ENCODE measurements at regions not wholly inside any gene's neighbourhood (a gene's known extent, or its start where the extent isn't known, plus 50 kb on each side); places are given as distances from the start of the nearest gene placed in this dataset.
A peak's percentile ranks its signal among the peaks of the same experiment; 100 is the strongest.
"Not testable (repeated sequence)": the region's sequence is repeated elsewhere in the genome, so short reads cannot be mapped to it uniquely, and the experiment has no call there.

DNA sequence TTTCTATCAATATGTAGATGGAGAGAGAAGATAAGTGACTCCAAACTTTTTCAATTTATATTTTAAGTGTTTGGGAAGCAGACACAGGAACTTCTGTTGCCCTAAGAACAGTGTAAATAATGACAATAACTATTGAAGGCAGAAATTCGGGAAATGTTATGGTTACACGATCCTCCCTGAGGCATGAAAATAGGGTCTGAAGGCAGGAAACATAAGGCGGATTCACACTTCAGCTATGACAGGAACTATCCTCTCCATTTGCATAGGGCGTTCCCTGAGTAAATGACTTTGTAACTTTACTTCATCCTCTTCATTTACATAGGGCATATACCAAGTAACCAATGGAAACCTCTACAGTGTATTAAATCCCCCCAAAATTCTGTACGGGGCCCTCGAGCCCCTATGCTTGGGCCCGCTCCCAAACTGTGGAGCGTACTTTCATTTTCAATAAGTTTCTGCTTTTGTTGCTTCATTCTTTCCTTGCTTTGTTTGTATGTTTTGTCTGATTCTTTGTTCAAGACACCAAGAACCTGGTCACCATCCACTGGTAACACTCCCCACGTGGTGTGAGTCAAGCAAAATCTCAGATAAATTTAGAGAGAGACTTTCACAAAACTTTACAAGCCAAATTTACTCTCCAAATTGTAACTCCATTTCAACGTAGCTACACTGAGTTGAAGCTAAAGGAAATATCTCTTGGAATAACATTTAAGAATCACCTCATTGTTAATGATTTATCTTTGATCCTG is 2504.3 kb downstream of the ARAP2 start:
- no peak overlapping the region for H3K4me3 ChIP-seq (ENCODE audit: low read length)
- no peak for DNase-seq (ENCODE audit: low read depth)
- TF ChIP-seq, protein P1, sequence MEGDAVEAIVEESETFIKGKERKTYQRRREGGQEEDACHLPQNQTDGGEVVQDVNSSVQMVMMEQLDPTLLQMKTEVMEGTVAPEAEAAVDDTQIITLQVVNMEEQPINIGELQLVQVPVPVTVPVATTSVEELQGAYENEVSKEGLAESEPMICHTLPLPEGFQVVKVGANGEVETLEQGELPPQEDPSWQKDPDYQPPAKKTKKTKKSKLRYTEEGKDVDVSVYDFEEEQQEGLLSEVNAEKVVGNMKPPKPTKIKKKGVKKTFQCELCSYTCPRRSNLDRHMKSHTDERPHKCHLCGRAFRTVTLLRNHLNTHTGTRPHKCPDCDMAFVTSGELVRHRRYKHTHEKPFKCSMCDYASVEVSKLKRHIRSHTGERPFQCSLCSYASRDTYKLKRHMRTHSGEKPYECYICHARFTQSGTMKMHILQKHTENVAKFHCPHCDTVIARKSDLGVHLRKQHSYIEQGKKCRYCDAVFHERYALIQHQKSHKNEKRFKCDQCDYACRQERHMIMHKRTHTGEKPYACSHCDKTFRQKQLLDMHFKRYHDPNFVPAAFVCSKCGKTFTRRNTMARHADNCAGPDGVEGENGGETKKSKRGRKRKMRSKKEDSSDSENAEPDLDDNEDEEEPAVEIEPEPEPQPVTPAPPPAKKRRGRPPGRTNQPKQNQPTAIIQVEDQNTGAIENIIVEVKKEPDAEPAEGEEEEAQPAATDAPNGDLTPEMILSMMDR (conservative IDR thresholded peaks at IDR 0.05; ENCODE audit: low read length), result no peak

DNA sequence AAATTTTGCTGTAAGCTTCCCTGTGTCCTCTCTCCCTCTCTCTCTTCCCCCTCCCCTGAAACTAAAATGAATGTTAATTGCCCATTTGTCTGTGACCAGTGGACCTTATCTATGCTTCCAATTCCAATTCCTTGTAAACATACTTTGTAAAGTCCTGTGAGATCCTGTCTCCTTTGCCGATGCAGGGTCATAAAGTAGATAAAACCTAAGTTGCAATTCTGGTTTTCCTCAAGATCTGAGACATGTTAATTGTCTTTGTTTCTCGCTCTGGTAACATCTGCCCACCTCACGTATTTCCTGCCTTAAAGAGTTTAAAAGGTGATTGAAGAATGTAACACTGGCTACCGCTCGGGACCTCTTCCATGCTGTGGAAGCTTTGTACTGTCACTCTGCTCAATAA is 2503.4 kb downstream of the ARAP2 start:
- H3K4me3 ChIP-seq (ENCODE audit: low read length); DNase-seq (ENCODE audit: low read depth): not testable (repeated sequence)

DNA sequence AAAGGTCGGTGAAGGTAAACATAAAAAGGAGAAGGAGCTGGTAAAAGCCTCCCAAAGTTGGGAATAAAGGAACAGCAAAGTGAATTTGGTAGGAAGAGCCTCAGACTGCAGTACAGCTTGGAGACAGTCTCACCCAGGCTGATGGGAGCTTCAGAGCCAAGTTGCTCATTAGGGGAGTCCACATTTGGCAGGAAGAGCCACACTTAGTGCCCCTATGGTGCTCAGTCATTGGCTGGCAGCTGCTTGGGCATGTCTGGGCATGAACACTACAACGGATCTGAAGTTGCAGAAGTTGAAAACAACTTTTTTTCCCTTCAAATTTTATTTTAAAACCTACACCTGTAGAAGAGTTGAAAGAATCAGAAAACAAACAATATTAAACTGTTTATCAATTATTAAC is 2497.3 kb downstream of the ARAP2 start:
- TF ChIP-seq, protein P1 (conservative IDR thresholded peaks at IDR 0.05; ENCODE audit: low read length), result no peak
- DNase-seq (ENCODE audit: low read depth), result peak; percentile 49
- H3K4me3 ChIP-seq (ENCODE audit: low read length), result no peak overlapping the region

DNA sequence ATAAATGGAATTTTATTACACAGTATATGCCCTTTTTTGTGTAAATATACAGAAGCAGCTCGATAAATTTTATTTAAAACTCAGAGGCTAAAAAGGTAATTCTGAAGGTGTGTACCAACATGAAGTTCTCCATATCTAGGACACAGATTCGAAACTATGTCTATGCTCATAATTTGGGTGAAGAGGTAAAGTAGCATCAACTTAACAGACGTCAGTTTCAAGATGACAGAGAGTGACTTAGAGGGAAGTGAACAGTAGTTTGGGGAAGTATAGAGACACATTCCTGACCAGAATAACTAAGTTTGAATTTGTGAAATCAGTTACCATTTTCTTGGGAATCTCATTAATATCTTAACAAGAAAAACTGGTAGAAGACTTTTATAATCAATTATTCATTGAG is 2493.3 kb downstream of the ARAP2 start:
- DNase-seq (ENCODE audit: low read depth), result no peak
- TF ChIP-seq, protein P1 (conservative IDR thresholded peaks at IDR 0.05; ENCODE audit: low read length), result no peak
- H3K4me3 ChIP-seq (ENCODE audit: low read length), result no peak overlapping the region

DNA sequence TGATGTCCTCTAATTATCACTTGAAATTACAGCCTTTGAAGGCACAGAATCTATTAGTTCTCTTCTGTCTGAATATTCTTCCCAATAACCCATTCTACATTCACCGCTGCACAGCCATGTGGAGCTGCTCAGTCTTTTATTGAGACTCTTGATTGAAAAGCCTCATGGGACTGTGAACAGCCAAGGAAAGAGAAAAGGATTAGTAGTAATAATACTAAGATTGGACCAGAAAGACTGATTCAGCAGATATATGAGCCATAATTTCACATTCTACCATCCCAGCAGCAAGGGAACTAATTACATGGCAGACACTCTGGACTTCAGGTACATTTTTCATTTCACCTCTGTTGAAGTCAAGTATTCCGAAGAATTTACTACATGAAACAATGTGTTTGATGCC is 2471.7 kb downstream of the ARAP2 start:
- DNase-seq (ENCODE audit: low read depth), result no peak
- TF ChIP-seq, protein P1 (conservative IDR thresholded peaks at IDR 0.05; ENCODE audit: low read length), result no peak
- no peak overlapping the region for H3K4me3 ChIP-seq (ENCODE audit: low read length)

DNA sequence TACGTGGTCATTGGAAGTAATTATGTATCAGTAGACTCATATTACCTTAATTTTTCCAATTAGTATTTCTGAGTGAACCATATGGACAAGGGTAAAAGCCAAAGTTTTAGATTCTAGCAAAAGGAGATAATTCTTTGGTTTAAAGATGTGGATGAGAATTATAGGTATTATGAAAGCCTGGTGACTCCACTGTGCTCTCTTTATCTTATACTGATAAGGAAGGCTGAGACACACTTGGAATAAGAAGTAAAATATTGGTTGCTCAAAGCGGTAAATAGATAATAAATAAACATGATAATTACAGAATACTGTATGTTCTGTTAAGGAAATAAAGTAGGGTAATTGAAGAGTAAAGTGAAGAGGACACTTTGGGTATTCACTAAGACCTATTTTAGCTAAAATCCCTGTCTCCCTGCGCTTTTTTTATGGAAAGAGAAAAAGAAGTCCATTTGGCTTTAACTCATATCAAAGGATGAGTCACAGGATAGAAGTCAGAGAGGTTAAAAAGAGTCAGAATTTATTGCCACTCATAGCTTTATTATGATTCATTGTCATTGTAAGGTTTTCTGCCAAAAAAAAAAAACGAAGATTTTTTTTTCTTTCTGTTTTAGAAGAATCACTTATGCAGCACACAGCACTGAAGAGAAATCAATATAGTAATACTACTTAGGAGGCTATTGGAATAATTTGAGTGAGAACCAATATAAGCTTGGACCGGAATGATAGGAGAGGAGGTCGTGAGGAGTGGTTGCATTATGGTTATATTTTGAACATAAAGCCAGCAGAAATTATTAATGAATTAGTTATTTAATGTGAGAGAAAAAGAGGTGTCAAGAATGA is 2463.1 kb downstream of the ARAP2 start:
- peak; percentile 31 for DNase-seq (ENCODE audit: low read depth)
- H3K4me3 ChIP-seq (ENCODE audit: low read length), result no peak overlapping the region
- TF ChIP-seq, protein P1 (conservative IDR thresholded peaks at IDR 0.05; ENCODE audit: low read length), result no peak

DNA sequence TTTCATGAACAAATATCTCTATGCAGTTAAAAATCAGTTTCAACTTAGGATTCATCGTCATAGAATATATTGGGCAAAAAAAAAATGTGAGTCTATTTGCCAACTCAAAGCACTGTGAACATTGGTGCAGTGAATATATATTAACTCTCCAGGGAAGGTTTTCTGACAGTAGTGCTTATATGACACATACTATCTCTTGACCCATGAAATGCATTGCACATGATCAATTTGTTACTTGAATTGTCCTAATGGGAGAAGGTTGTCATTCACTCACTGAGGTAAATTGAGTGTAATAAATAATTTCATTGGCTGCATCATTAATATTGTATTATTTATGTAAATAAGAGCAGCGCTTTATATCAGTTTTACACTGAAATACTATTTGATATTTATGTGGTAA is 2458.5 kb downstream of the ARAP2 start:
- TF ChIP-seq, protein P1 (conservative IDR thresholded peaks at IDR 0.05; ENCODE audit: low read length), result no peak
- DNase-seq (ENCODE audit: low read depth), result no peak
- no peak overlapping the region for H3K4me3 ChIP-seq (ENCODE audit: low read length)
